Neural progenitor cell (in vitro differentiated cells): ENCODE measurements at regions not wholly inside any gene's neighbourhood (a gene's known extent, or its start where the extent isn't known, plus 50 kb on each side); places are given as distances from the start of the nearest gene placed in this dataset.
A peak's percentile ranks its signal among the peaks of the same experiment; 100 is the strongest.

Experiments used
- DNase-seq: peaks from one replicate; pipeline ENCODE4 v3.0.0-alpha.2; 2016; ENCODE audit warnings: low spot score
- H2AFZ ChIP-seq: fragments of 200-600 bp; sonication (generic); replicated peaks from 2 replicates; pipeline ENCODE4 v1.6.1; 2016; ENCODE audit warnings: antibody characterized with exemption
- H3F3A ChIP-seq: fragments of 200-600 bp; sonication (generic); 2 replicates; pipeline ENCODE4 v1.6.1; 2016; ENCODE audit warnings: antibody characterized with exemption, low read depth
- H3K27ac ChIP-seq: fragments of 200-600 bp; sonication (generic); 2 replicates; pipeline ENCODE4 v1.5.1; 2016; ENCODE audit warnings: mild to moderate bottlenecking
- H3K27me3 ChIP-seq: fragments of 200-600 bp; sonication (generic); 2 replicates; pipeline ENCODE4 v1.6.1; 2016; ENCODE audit warnings: mild to moderate bottlenecking, moderate library complexity
- H3K36me3 ChIP-seq: fragments of 200-600 bp; sonication (generic); 2 replicates; pipeline ENCODE4 v1.5.1; 2016
- H3K4me1 ChIP-seq: fragments of 200-600 bp; sonication (generic); 2 replicates; pipeline ENCODE4 v1.6.1; 2016; ENCODE audit warnings: mixed run types
- H3K4me2 ChIP-seq: fragments of 200-600 bp; sonication (generic); 2 replicates; pipeline ENCODE4 v1.6.1; 2016
- H3K4me3 ChIP-seq: fragments of 200-600 bp; sonication (generic); 2 replicates; pipeline ENCODE4 v1.5.1; 2016
- H3K79me2 ChIP-seq: fragments of 200-600 bp; sonication (generic); 2 replicates; pipeline ENCODE4 v1.6.1; 2016; ENCODE audit warnings: low read depth
- H3K9ac ChIP-seq: fragments of 200-600 bp; sonication (generic); 2 replicates; pipeline ENCODE4 v1.6.1; 2016
- H3K9me3 ChIP-seq: fragments of 200-600 bp; sonication (generic); 2 replicates; pipeline ENCODE4 v1.5.1; 2016; ENCODE audit warnings: low read depth
- H4K20me1 ChIP-seq: fragments of 200-600 bp; sonication (generic); 2 replicates; pipeline ENCODE4 v1.6.1; 2016; ENCODE audit warnings: low read depth
- H3K27ac Mint-ChIP-seq: 3 replicates; pipeline ENCODE4 v1.8.0; 2021; ENCODE audit warnings: mixed read lengths
- H3K27me3 Mint-ChIP-seq: 2 replicates; pipeline ENCODE4 v1.8.0; 2022; ENCODE audit warnings: low read depth, mild to moderate bottlenecking, inconsistent platforms, moderate library complexity, mixed read lengths; ENCODE audit not compliant: insufficient read depth
- H3K36me3 Mint-ChIP-seq: 3 replicates; pipeline ENCODE4 v1.8.0; 2021; ENCODE audit warnings: mixed read lengths
- H3K4me1 Mint-ChIP-seq: 3 replicates; pipeline ENCODE4 v1.8.0; 2021; ENCODE audit warnings: mixed read lengths
- H3K4me3 Mint-ChIP-seq: 3 replicates; pipeline ENCODE4 v1.8.0; 2021; ENCODE audit warnings: mild to moderate bottlenecking, moderate library complexity, mixed read lengths
- H3K9me3 Mint-ChIP-seq: 3 replicates; pipeline ENCODE4 v1.8.0; 2020; ENCODE audit warnings: mixed read lengths
- EZH2 ChIP-seq: fragments of 200-600 bp; sonication (generic); IDR thresholded peaks from 2 replicates; pipeline ENCODE4 v1.6.1; 2017; ENCODE audit warnings: antibody characterized with exemption, mild to moderate bottlenecking, moderate library complexity
- EZH2phosphoT487 ChIP-seq: fragments of 200-600 bp; sonication (generic); IDR thresholded peaks from 2 replicates; pipeline ENCODE4 v1.6.1; 2017; ENCODE audit warnings: antibody characterized with exemption
- TF ChIP-seq, protein P1 (sequence below): fragments of 200-600 bp; sonication (generic); IDR thresholded peaks from 2 replicates; pipeline ENCODE4 v1.5.1; 2017; ENCODE audit warnings: antibody characterized with exemption, mild to moderate bottlenecking

DNA sequence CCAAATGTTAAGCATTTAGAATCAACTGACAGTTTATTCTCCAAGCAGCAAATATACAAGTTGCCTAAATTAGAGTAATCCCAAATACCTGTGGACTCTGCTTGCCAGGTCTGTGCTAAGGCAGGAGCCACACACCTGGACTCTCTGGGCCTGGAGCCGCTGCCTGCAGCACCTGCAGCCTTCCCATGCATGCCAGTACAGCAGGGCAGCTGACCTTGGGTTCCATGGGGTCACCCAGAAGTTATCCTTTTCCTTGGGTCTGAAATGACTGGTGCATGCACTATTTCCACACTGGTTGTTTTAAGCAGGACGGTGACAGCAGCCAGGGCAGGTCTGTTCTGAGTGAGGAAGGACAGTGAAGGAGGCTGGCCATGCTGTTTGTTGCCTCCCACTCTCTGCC, 573.2 kb downstream of the GLRX3 start:
- Mint-ChIP-seq H3K36me3 (no peaks in the 10 kb centered on the region), H3K27me3 (no peaks in the 10 kb centered on the region), H3K27ac (no peak overlapping the region), H3K9me3 (no peaks in the 10 kb centered on the region), H3K4me3 (no peak overlapping the region), H3K4me1 (peaks cover 10% of the 10 kb centered on the region)
- no peak overlapping the region for H3K27ac ChIP-seq
- no peak overlapping the region for H2AFZ ChIP-seq
- no peaks in the 10 kb centered on the region for H3F3A ChIP-seq
- no peak overlapping the region for H3K9ac ChIP-seq
- no peak overlapping the region for H3K4me3 ChIP-seq
- no peak for DNase-seq
- H3K27me3 ChIP-seq: no peaks in the 10 kb centered on the region
- no peaks in the 10 kb centered on the region for H4K20me1 ChIP-seq
- no peaks in the 10 kb centered on the region for H3K4me1 ChIP-seq
- TF ChIP-seq, protein P1, sequence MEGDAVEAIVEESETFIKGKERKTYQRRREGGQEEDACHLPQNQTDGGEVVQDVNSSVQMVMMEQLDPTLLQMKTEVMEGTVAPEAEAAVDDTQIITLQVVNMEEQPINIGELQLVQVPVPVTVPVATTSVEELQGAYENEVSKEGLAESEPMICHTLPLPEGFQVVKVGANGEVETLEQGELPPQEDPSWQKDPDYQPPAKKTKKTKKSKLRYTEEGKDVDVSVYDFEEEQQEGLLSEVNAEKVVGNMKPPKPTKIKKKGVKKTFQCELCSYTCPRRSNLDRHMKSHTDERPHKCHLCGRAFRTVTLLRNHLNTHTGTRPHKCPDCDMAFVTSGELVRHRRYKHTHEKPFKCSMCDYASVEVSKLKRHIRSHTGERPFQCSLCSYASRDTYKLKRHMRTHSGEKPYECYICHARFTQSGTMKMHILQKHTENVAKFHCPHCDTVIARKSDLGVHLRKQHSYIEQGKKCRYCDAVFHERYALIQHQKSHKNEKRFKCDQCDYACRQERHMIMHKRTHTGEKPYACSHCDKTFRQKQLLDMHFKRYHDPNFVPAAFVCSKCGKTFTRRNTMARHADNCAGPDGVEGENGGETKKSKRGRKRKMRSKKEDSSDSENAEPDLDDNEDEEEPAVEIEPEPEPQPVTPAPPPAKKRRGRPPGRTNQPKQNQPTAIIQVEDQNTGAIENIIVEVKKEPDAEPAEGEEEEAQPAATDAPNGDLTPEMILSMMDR: no peak
- no peak for TF ChIP-seq EZH2
- TF ChIP-seq EZH2phosphoT487: no peak
- no peaks in the 10 kb centered on the region for H3K79me2 ChIP-seq
- H3K9me3 ChIP-seq: no peaks in the 10 kb centered on the region
- H3K36me3 ChIP-seq: no peaks in the 10 kb centered on the region
- H3K4me2 ChIP-seq: no peak overlapping the region

DNA sequence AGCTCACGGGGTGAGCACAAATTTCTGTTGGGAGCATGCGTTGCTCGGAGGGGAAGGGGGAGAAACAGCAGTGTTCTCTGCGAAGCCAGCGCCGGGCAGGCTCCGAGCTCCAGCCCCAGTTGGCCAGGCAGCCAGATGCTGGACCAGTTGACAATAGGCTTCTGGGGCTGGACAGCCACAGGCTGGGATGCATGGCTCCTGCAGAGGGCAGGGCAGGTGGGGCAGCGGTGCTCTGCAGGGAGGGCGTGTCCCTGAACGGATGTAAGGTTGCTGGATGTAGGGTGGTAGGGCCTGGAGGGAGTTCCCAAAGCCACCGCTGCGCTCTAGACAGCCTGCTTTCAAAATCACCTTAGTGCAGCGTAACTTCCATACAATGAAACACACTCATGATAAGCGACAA, 574.9 kb downstream of the GLRX3 start:
- H3K4me3 ChIP-seq: no peak overlapping the region
- no peak overlapping the region for H3K27ac Mint-ChIP-seq
- no peak overlapping the region for H3K4me3 Mint-ChIP-seq
- H3K4me1 ChIP-seq: peaks cover 6% of the 10 kb centered on the region
- TF ChIP-seq EZH2: no peak
- no peak overlapping the region for H3K4me2 ChIP-seq
- H3K27me3 ChIP-seq: no peaks in the 10 kb centered on the region
- H3K27me3 Mint-ChIP-seq: no peaks in the 10 kb centered on the region
- H3K27ac ChIP-seq: no peak overlapping the region
- H3K4me1 Mint-ChIP-seq: peaks cover 17% of the 10 kb centered on the region
- no peaks in the 10 kb centered on the region for H3K79me2 ChIP-seq
- peak; percentile 24 for DNase-seq
- H3K9me3 Mint-ChIP-seq: no peaks in the 10 kb centered on the region
- H4K20me1 ChIP-seq: no peaks in the 10 kb centered on the region
- no peak overlapping the region for H2AFZ ChIP-seq
- H3K9me3 ChIP-seq: no peaks in the 10 kb centered on the region
- H3K36me3 ChIP-seq: no peaks in the 10 kb centered on the region
- peaks cover 4% of the 10 kb centered on the region for H3F3A ChIP-seq
- H3K9ac ChIP-seq: no peak overlapping the region
- H3K36me3 Mint-ChIP-seq: no peaks in the 10 kb centered on the region

DNA sequence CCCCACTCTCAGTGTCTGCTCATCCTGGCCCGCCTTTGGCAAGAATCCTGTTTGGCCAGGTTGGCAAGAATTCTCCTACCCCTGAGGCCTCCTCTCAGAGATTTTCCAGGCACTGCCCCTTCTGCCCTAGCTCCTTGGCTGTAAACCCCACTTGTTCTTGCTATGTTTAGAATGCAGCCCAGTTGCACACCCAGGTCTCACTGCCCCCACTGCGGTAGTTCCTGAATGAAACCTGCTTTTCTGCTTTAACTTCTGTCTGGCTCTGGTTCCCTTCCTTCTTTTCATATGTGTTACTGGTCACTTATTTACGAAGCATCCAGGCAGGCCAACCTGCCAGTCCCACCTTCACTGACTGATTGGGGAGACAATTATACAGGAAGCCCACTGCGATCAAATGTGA, 576.9 kb downstream of the GLRX3 start:
- no peak for DNase-seq
- Histone ChIP-seq H3K36me3 (no peaks in the 10 kb centered on the region), H2AFZ (no peak overlapping the region), H3K4me1 (peaks cover 12% of the 10 kb centered on the region), H3K4me2 (no peak overlapping the region), H3K9ac (no peak overlapping the region), H3K79me2 (no peaks in the 10 kb centered on the region), H3F3A (peaks cover 4% of the 10 kb centered on the region), H3K27ac (no peak overlapping the region), H4K20me1 (no peaks in the 10 kb centered on the region), H3K4me3 (no peak overlapping the region), H3K27me3 (no peaks in the 10 kb centered on the region), H3K9me3 (no peaks in the 10 kb centered on the region)
- no peak overlapping the region for H3K4me3 Mint-ChIP-seq
- H3K9me3 Mint-ChIP-seq: no peaks in the 10 kb centered on the region
- TF ChIP-seq, protein P1: no peak
- TF ChIP-seq EZH2: no peak
- no peak for TF ChIP-seq EZH2phosphoT487
- H3K27ac Mint-ChIP-seq: no peak overlapping the region
- peaks cover 4% of the 10 kb centered on the region for H3K27me3 Mint-ChIP-seq
- H3K4me1 Mint-ChIP-seq: peaks cover 17% of the 10 kb centered on the region
- no peaks in the 10 kb centered on the region for H3K36me3 Mint-ChIP-seq

DNA sequence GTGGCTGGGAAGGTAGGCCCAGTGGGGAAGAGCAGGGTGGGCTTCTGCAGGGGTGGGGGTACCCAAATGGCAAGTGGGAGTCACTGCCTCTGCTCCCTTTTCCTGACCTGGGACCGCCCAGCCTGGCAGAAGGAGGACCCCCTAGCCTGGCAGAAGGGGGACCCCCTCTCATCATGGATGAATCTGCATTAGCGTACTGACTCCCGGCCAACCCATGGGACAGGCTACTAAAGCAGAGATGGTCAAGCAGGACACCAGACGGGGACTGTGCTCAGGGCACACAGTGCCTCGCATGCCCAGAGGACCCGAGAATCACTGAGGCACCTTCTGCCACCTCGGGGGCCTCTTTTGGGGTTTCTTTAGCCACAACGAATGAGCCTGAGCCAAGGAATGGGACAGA, 577.5 kb downstream of the GLRX3 start:
- Histone ChIP-seq H3K4me2 (no peak overlapping the region), H3K79me2 (no peaks in the 10 kb centered on the region), H3K4me1 (peaks cover 12% of the 10 kb centered on the region), H3K4me3 (no peak overlapping the region), H3K27ac (no peak overlapping the region), H3F3A (peaks cover 4% of the 10 kb centered on the region), H4K20me1 (no peaks in the 10 kb centered on the region), H3K9me3 (no peaks in the 10 kb centered on the region), H3K27me3 (no peaks in the 10 kb centered on the region), H2AFZ (no peak overlapping the region), H3K9ac (no peak overlapping the region), H3K36me3 (no peaks in the 10 kb centered on the region)
- TF ChIP-seq EZH2phosphoT487: no peak
- TF ChIP-seq, protein P1: no peak
- no peak for TF ChIP-seq EZH2
- no peak for DNase-seq
- Mint-ChIP-seq H3K9me3 (no peaks in the 10 kb centered on the region), H3K36me3 (no peaks in the 10 kb centered on the region), H3K27me3 (peaks cover 4% of the 10 kb centered on the region), H3K4me1 (peaks cover 17% of the 10 kb centered on the region), H3K27ac (no peak overlapping the region), H3K4me3 (no peak overlapping the region)
